Endothelial cell of umbilical vein (primary cell): ENCODE measurements at regions not wholly inside any gene's neighbourhood (a gene's known extent, or its start where the extent isn't known, plus 50 kb on each side); places are given as distances from the start of the nearest gene placed in this dataset.

ENCODE experiments used
- BruUV-seq: library from RNA; stranded (reverse); fragments of 400-500 nt; replicated peaks from 2 replicates; lab custom pipeline; 2021; lab: Mats Ljungman, UMichigan
- CTCF ChIA-PET: fragments of 300-600, 350-600 bp; sonication (Branson Sonifier 250); formaldehyde crosslinking; loops from one replicate; lab custom pipeline; 2021; ENCODE audit warnings: antibody characterized with exemption, inconsistent platforms; lab: Charles Lee
- POLR2A ChIA-PET: fragments of 300-600, 350-600 bp; sonication (Branson Sonifier 250); formaldehyde crosslinking; loops from one replicate; lab custom pipeline; 2021; ENCODE audit warnings: antibody characterized with exemption, inconsistent platforms; lab: Charles Lee
- DNase-seq: peaks from one replicate; pipeline ENCODE4 v3.0.0-alpha.2; 2011; ENCODE audit warnings: low read depth, low spot score
- FAIRE-seq: peaks from 2 replicates; lab custom pipeline; 2011; peaks lifted over from hg19 to GRCh38; lab: Jason Lieb, UNC
- H2AFZ ChIP-seq: 2 replicates; pipeline ENCODE4 v1.6.0; 2012; ENCODE audit warnings: low read depth, low read length, control low read depth, inconsistent platforms
- H3K27ac ChIP-seq: 2 replicates; pipeline ENCODE4 v1.5.1; 2011; ENCODE audit warnings: low read depth, mild to moderate bottlenecking, control low read depth, low read length, moderate library complexity; ENCODE audit not compliant: insufficient read depth
- H3K27me3 ChIP-seq, 2 experiments: 2 replicates each; pipeline versions ENCODE4 v1.6.0 to v1.6.1; 2011; ENCODE audit warnings: low read length in 2 of 2, mixed read lengths in 1 of 2; ENCODE audit not compliant: control insufficient read depth in 2 of 2, insufficient read depth in 2 of 2
- H3K36me3 ChIP-seq, 2 experiments: 2 replicates in 1 of 2; 3 replicates in 1 of 2; pipeline ENCODE4 v1.5.1; 2011; ENCODE audit warnings: low read length in 2 of 2, mild to moderate bottlenecking in 1 of 2, moderate library complexity in 1 of 2; ENCODE audit not compliant: control insufficient read depth in 2 of 2, insufficient read depth in 2 of 2; ENCODE audit errors: extremely low read depth in 1 of 2
- H3K4me1 ChIP-seq: 3 replicates; pipeline ENCODE4 v1.5.1; 2011; ENCODE audit warnings: mild to moderate bottlenecking, low read length; ENCODE audit not compliant: control insufficient read depth, insufficient read depth; ENCODE audit errors: extremely low read depth
- H3K4me2 ChIP-seq: 2 replicates; pipeline ENCODE4 v1.6.1; 2011; ENCODE audit warnings: low read length, control low read depth, mixed read lengths; ENCODE audit not compliant: insufficient read depth
- H3K4me3 ChIP-seq, 3 experiments: fragments of 200-600 bp in 1 of 3; sonication (generic), shearing (Covaris generic) in 1 of 3; replicated peaks in 1 of 3; 2 replicates each; pipeline ENCODE4 v1.5.1; 2011 to 2016; ENCODE audit warnings: control low read depth in 3 of 3, low read length in 3 of 3, mild to moderate bottlenecking in 2 of 3, inconsistent platforms in 1 of 3, low read depth in 1 of 3, moderate library complexity in 1 of 3; ENCODE audit not compliant: insufficient read depth in 1 of 3
- H3K79me2 ChIP-seq: 2 replicates; pipeline ENCODE4 v1.6.0; 2012; ENCODE audit warnings: low read length, inconsistent platforms; ENCODE audit not compliant: control insufficient read depth, insufficient read depth
- H3K9ac ChIP-seq: replicated peaks from 2 replicates; pipeline ENCODE3; 2011; ENCODE audit warnings: low read length, control low read depth; ENCODE audit not compliant: insufficient read depth; ENCODE audit errors: extremely low read depth
- H3K9me1 ChIP-seq: replicated peaks from 3 replicates; pipeline ENCODE4 v1.6.0; 2011; ENCODE audit warnings: mild to moderate bottlenecking, low read length; ENCODE audit not compliant: control insufficient read depth, insufficient read depth; ENCODE audit errors: extremely low read depth
- H3K9me3 ChIP-seq: replicated peaks from 2 replicates; pipeline ENCODE4 v1.5.1; 2012; ENCODE audit warnings: low read length, inconsistent platforms; ENCODE audit not compliant: control insufficient read depth, insufficient read depth
- H4K20me1 ChIP-seq: replicated peaks from 2 replicates; pipeline ENCODE3; 2011; ENCODE audit warnings: mild to moderate bottlenecking, low read length; ENCODE audit not compliant: control insufficient read depth, insufficient read depth; ENCODE audit errors: extremely low read depth
- EZH2 ChIP-seq: IDR thresholded peaks from 2 replicates; pipeline ENCODE4 v1.6.1; 2012; ENCODE audit warnings: borderline replicate concordance, low read depth, mild to moderate bottlenecking, moderate library complexity, low read length, inconsistent platforms; ENCODE audit not compliant: severe bottlenecking
- FOS ChIP-seq: IDR thresholded peaks from 2 replicates; pipeline ENCODE4 v1.6.1; 2011; ENCODE audit warnings: mild to moderate bottlenecking, low read length, moderate library complexity, borderline replicate concordance; ENCODE audit not compliant: insufficient read depth
- GATA2 ChIP-seq: IDR thresholded peaks from 2 replicates; pipeline ENCODE4 v1.7.0; 2011; ENCODE audit warnings: low read depth, mild to moderate bottlenecking, moderate library complexity, mixed read lengths, low read length; ENCODE audit not compliant: insufficient read length, insufficient read depth
- JUN ChIP-seq: IDR thresholded peaks from 2 replicates; pipeline ENCODE4 v1.6.1; 2011; ENCODE audit warnings: borderline replicate concordance, low read depth; ENCODE audit not compliant: insufficient read length, insufficient read depth
- POLR2A ChIP-seq: IDR thresholded peaks from 2 replicates; pipeline ENCODE4 v1.6.1; 2012; ENCODE audit warnings: low read depth, mild to moderate bottlenecking, control low read depth, low read length
- POLR2AphosphoS5 ChIP-seq: IDR thresholded peaks from 2 replicates; pipeline ENCODE4 v1.6.1; 2012; ENCODE audit warnings: low read depth, mild to moderate bottlenecking, control low read depth, low read length, moderate library complexity; ENCODE audit not compliant: insufficient read depth
- dilution Hi-C: fragments of 300-500 bp; cut with MboI; formaldehyde crosslinking; loops from one replicate; pipeline ENCODE4 v1.15.0; 2019; ENCODE audit warnings: low sequenced_read_pairs; ENCODE audit not compliant: extremely low pct_ligation_motif_present
- intact Hi-C: fragments of 100-400 bp; cut with micrococcal nuclease; formaldehyde crosslinking; loops from one replicate; pipeline ENCODE4 v1.10.0; 2022
- TF ChIP-seq, protein P1 (sequence below): IDR thresholded peaks from 2 replicates; pipeline ENCODE4 v1.6.1; 2011; ENCODE audit not compliant: insufficient read depth, insufficient read length
- TF ChIP-seq, protein P2 (sequence below), 2 donors: IDR thresholded peaks; 1 replicate in 1 of 2; 2 replicates in 1 of 2; pipeline ENCODE4 v1.5.1; 2011; ENCODE audit warnings: low read length in 2 of 2, mild to moderate bottlenecking in 2 of 2, moderate library complexity in 2 of 2, control low read depth in 1 of 2, inconsistent platforms in 1 of 2, low read depth in 1 of 2; ENCODE audit not compliant: insufficient read depth in 1 of 2; ENCODE audit errors: extremely low read depth in 1 of 2

DNA sequence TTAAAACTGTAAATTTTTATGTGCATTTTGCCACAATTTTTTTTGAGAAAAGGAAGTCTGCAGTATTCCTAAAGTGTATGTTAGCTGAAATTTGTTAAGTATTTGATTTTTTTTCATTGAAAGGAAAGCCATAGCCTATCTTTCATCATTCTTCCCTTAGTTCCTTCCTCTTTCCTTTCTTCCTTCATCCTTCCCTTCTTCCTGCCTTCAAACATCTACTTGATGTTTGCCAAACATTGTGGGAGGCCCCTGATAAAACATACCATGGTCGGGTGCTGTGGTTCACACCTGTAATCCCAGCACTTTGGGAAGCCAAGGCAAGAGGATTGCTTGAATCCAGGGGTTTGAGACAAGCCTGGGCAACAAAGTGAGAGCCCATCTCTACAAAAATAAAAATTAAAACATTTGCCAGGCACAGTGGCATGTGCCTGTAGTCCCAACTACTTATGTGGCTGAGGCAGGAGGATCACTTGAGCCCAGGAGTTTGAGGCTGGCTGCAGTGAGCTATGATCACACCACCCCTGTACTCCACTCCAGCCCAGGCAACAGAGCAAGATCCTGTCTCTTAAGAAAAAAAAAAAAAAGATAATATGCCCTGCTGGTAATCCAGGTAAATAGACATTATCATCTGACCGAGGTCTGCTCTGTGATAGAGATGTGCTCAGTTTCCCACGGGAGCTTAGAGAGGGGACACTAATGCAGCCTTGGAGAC, 62.9 kb upstream of the FOXN2 start:
- H3K4me2 ChIP-seq = no peak overlapping the region
- intact Hi-C loops = no loop called here
- H3K79me2 ChIP-seq = no peaks in the 10 kb centered on the region
- H3K9ac ChIP-seq = no peak overlapping the region
- no peak overlapping the region for H2AFZ ChIP-seq
- no peaks in the 10 kb centered on the region for H3K9me3 ChIP-seq
- H3K27ac ChIP-seq = no peak overlapping the region
- no peak for DNase-seq
- no peaks in the 10 kb centered on the region for H3K36me3 ChIP-seq
- no peaks in the 10 kb centered on the region for H3K9me1 ChIP-seq
- BruUV-seq = no TSS peak
- ChIA-PET POLR2A (no interaction called here), CTCF (interaction anchor here (0.8 kb wide), 1 partner anchor 10 kb away, joined by 3 read pairs; no protein-coding TSS in a partner anchor)
- dilution Hi-C loops = no loop called here
- no peak for FAIRE-seq
- peaks cover 20% of the 10 kb centered on the region for H3K4me1 ChIP-seq
- H3K27me3 ChIP-seq = no peaks in the 10 kb centered on the region
- H3K4me3 ChIP-seq = no peak overlapping the region
- H4K20me1 ChIP-seq = no peaks in the 10 kb centered on the region
- TF ChIP-seq POLR2A (no peak), POLR2AphosphoS5 (no peak), JUN (no peak), FOS (no peak), GATA2 (no peak), EZH2 (no peak)
- TF ChIP-seq, protein P1, sequence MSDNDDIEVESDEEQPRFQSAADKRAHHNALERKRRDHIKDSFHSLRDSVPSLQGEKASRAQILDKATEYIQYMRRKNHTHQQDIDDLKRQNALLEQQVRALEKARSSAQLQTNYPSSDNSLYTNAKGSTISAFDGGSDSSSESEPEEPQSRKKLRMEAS = no peak
- TF ChIP-seq, protein P2, sequence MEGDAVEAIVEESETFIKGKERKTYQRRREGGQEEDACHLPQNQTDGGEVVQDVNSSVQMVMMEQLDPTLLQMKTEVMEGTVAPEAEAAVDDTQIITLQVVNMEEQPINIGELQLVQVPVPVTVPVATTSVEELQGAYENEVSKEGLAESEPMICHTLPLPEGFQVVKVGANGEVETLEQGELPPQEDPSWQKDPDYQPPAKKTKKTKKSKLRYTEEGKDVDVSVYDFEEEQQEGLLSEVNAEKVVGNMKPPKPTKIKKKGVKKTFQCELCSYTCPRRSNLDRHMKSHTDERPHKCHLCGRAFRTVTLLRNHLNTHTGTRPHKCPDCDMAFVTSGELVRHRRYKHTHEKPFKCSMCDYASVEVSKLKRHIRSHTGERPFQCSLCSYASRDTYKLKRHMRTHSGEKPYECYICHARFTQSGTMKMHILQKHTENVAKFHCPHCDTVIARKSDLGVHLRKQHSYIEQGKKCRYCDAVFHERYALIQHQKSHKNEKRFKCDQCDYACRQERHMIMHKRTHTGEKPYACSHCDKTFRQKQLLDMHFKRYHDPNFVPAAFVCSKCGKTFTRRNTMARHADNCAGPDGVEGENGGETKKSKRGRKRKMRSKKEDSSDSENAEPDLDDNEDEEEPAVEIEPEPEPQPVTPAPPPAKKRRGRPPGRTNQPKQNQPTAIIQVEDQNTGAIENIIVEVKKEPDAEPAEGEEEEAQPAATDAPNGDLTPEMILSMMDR (IDR thresholded peaks at IDR 0.05; ENCODE audit: extremely low read depth in 1 of 2, insufficient read depth in 1 of 2, low read depth in 1 of 2, low read length in 2 of 2) = no peak
